Islet of Langerhans (tissue), 1 donor: ENCODE measurements at regions not wholly inside any gene's neighbourhood (a gene's known extent, or its start where the extent isn't known, plus 50 kb on each side); places are given as distances from the start of the nearest gene placed in this dataset.
"Not testable (repeated sequence)": the region's sequence is repeated elsewhere in the genome, so short reads cannot be mapped to it uniquely, and the experiment has no call there.

ENCODE experiments used
- FAIRE-seq: peaks from one replicate; lab custom pipeline; 2011; peaks lifted over from hg19 to GRCh38; lab: Jason Lieb, UNC

GRCh38 chr3:177906126-177906511, 630.1 kb upstream of the KCNMB2 start:
- FAIRE-seq = no peak

- no peak for FAIRE-seq
Observed at GRCh38 chr3:177906578-177907229, 629.5 kb upstream of the KCNMB2 start.

- not testable (repeated sequence) for FAIRE-seq
Observed at GRCh38 chr3:177909530-177909929, 626.7 kb upstream of the KCNMB2 start.

DNA sequence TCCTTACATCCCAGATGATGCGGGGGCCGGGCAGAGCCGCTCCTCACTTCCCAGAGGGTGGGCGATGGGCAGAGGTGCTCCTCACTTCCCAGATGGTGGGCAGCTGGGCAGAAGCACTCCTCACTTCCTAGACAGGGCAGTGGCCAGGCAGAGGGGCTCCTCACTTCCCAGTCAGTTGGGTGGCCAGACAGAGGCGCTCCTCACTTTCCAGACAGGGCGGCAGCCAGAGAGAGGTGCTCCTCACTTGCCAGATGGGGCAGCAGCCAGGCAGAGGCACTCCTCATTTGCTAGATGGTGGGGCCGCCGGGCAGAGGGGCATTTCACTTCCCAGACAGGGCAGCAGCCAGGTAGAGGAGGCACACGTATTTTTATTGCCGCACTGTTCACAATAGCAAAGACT, 622.0 kb upstream of the KCNMB2 start:
- FAIRE-seq = no peak

DNA sequence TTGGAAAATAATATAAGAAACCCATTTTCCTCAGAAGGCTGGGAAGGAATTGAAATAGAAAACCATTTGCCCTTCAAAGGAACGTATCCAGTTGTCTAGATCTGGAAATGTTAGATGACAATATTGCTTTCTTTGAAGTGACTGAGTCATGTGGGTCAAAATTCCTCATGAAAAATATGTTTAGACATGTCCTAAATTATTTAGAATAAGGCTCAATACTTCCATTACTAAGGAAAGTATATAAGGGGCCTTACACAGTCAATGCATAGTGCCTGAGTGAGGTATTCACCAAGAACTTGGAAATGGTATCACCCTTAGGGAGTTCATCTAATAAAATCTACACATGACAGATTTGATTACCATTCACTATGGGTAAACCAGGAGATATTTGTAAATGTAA, 619.8 kb upstream of the KCNMB2 start:
- FAIRE-seq = no peak

GRCh38 chr3:177917234-177917861, 618.9 kb upstream of the KCNMB2 start:
- no peak for FAIRE-seq

- no peak for FAIRE-seq
Observed at GRCh38 chr3:177921153-177921552, 615.1 kb upstream of the KCNMB2 start.

GRCh38 chr3:177924261-177924660, 612.0 kb upstream of the KCNMB2 start:
- no peak for FAIRE-seq

DNA sequence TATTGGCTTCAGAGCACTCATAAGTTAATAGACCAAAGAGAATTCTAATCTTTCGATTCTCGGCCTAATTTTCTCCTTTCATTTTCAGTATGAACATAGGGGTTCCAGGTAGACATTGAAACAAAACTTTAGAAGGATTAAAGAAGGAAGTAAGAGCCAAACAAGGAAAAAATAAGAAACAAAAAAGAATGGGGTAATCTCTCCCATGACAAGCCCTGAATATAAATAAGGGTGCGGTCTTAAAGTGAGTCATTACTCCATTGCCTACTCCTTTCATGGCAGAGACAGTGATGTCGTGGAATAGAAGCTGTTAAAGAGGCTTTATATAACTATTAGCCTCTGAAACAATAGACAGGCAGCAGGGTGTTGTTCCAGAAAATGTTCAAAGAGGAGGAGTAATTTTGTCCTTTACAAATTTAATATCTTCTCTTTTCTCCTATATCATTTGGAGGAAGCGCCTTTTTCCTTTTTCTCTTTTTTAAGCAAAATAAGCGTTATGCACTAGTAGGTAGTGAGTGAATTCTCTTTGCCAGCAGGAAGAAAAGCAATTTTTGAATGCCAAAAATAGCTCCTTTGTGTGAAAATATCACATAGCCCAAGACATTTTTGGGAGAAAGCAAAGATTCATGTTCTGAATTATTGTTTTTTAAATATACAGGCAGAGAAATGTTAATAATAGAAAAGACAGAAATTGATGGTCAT, 607.9 kb upstream of the KCNMB2 start:
- FAIRE-seq = no peak

DNA sequence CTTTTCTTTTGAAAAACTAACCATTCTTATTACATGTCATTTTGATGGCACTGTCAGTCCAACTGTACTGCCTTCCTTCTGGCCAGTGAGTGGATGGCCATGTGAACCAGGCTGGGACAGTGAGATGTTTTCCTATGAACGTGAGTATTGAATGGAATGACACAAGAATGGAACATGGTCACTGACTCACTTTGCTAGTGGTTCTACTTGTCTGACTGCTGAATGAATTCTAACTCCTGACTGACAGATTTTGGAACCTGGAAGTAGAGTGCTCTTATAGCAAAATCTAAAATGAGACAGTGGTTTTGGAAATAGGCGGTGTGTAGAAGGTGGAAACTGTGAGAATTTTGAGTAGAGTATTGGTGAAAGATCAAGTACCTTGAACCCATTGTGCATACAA, 606.9 kb upstream of the KCNMB2 start:
- FAIRE-seq = no peak

DNA sequence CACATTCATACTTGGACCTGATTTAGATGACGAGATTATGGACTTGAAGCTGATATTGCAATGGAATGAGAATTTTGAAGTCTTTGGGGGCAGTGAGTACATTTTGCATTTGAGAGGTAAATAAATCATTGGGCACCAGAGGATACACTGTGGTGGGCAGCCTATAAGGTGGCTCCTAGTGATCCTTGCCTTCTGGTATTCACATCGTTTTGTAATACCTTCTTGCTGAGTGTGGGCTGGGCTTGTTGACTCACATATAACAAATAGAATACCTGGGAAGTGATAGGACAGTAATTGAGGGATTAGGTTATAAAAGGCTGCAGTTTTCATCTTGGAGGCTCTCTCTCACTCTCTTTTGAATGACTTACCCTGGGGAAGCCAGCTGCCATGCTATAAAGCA, 605.5 kb upstream of the KCNMB2 start:
- no peak for FAIRE-seq

DNA sequence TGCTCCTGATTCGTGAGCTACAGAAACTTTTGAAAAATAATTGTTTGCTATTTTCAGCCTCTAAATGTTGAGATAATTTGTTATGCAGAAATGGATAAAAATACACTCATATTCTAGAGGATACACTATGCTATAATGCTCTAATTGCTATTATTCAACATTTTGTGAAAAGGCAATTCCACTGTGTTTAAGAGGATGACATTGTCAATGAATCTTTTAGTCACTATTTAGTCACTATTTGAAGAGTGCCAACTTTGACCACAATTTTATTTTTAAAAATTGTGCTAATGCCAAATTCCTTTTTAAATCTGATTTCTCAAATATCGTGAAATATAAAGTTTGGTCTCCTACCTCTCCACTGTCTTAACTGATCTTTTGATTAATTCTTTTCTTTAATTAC, 604.9 kb upstream of the KCNMB2 start:
- FAIRE-seq = no peak

- no peak for FAIRE-seq
Observed at GRCh38 chr3:177932346-177932745, 603.9 kb upstream of the KCNMB2 start.

GRCh38 chr3:177932750-177933660, 603.2 kb upstream of the KCNMB2 start:
- no peak for FAIRE-seq

DNA sequence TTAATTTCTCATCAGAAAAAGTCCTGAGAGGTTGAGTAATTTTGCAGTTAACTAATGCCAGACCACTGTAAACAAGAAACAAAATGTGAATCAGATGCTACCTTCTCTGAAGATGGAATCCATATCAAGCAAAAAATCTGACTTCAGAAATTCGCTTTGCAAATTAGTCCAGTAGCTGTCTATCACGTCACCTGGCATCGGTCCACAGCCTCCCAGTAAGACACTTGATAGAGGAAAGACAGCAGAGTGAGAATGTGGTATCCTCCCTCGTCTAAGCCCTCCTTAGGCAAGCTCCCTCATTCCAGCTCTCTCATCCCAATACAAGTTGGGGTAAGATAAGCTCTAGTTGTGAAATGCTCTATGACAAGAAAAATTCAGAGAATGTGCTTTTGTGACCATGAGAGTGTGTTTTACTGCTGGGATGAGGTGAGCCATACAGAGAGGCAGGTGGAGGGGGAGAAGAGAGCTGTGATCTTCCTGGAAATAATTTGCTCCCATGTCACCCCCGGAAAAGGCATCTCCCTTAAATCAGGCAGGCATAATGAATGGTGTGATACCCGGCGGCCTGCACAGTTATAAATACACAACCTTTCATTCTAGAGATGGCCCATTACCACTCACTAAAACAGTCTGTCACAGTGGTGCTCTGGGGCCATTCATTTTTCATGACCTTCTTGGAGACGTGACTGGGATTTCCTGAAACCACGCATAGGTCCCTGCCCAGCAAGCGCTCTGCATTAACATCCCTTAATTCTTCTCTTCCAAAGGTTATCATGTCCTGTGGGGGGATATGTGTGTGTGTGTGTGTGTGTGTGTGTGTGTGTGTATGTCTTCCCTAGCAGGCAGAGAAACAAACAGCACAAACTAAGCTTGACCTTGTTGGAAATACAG, 602.0 kb upstream of the KCNMB2 start:
- FAIRE-seq = no peak

DNA sequence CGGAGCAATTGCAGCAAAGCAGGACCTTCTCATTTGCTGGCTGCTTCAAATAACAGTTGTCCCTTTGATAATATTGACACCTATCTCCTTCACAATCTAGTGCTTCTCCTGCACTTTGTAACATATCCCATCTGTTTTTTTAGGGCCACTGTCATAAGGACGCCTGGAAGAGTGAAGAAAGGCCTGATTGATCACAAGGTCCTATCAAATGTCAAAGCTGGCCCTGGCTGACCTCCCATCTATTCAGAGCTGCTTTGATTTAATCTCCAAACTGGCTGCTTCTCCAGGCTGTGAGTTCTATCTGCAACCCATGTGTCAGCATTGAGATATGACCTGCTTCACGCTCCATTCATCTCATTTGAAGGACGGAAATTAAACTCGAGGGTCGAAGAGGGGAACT, 601.2 kb upstream of the KCNMB2 start:
- no peak for FAIRE-seq

GRCh38 chr3:177936721-177937120, 599.5 kb upstream of the KCNMB2 start:
- FAIRE-seq = no peak

DNA sequence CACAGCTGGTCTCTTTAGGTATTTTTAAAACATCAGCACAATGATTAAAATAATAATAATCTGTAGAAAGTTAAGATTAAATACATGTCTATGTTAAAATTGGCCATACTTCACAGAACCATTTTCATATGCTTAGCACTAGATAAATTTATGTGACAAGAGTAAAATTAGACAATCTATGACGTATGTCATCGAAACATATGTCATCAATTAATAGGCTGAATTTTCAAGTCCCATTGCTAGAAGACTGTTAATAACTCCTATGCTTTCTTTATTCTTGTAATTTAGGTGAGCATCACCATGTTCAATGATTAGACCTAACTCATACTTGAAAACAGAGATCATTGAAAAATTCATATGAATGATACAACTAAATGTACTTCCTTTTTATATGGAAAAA, 593.3 kb upstream of the KCNMB2 start:
- no peak for FAIRE-seq

DNA sequence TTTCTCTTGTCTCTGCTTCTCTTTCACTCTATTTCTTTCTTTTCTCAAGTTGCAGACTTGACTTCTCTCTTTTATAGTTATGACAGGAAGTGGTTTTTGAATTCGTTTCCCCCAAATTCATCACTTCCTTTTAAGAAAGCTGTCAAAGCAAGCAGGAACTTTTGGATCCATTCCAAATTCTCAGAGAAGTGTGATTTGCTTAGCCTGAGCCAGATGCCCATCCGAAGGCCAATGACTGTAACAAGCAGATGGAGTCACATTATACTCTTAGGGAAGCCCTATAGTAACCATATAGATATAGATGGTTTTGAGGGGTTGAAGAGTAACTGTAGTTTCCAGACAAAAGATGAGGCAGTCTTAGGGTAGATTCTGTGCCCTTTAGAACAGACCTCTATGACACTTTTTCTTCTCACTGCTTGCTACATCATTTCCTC, 592.0 kb upstream of the KCNMB2 start:
- no peak for FAIRE-seq

- FAIRE-seq = no peak
Observed at GRCh38 chr3:177946048-177946447, 590.2 kb upstream of the KCNMB2 start.

GRCh38 chr3:177946497-177946896, 589.7 kb upstream of the KCNMB2 start:
- no peak for FAIRE-seq

DNA sequence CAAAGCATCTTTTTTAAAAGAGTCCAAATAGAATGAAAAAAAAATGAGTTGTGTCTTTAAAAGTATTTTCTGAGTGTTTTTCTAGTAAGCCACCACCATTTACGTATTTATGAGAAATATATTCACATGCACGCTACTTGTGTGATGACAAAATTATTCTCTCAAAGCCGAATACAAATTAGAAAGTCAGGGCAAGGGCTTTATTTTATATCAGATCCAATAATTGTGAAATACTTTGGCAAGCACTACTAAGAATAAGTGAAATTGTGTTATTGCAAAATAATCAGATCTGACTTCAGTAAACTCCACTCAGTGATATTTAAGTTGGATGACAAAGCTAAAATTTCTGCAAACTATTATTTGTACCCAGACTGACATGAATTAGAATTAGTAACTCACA, 589.3 kb upstream of the KCNMB2 start:
- FAIRE-seq = no peak
